Right ventricle myocardium inferior (tissue), 1 donor: ENCODE measurements at regions not wholly inside any gene's neighbourhood (a gene's known extent, or its start where the extent isn't known, plus 50 kb on each side); places are given as distances from the start of the nearest gene placed in this dataset.

Experiments used
- ATAC-seq: fragments of 200-7000 bp; cut with Tn5 transposase; one replicate; pipeline ENCODE4 v1.9.1; 2020; ENCODE audit warnings: mild to moderate bottlenecking, moderate library complexity
- DNase-seq: peaks from one replicate; pipeline ENCODE4 v3.0.0; 2021; ENCODE audit errors: missing footprints
- intact Hi-C: fragments of 100-400 bp; cut with DNase I; formaldehyde crosslinking; loops from one replicate; pipeline ENCODE4 v1.11.0; 2022
- donor health status: DM: no; HTN: yes; CAD: no; lungs with severe emphysema.

DNA sequence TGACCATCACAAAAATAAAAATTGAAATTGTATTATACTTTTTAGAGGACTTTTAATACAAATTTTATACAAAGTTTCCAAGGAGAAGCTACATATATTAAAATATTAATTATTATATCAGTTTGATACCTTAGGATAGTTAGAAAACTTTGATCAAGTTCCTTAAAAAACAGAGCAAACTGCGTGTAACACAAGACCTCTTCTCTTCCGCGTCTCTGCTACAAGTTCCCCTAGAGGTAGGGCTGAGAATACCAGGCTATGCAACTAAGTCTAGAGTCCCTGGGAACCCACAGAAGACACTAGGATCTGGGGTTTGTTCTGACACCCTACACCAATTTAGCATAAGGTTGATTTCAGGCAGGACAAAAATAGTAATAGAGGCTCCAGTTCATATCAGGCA lies 319.0 kb downstream of the FOXG1 start:
- no peak for ATAC-seq
- no peak for DNase-seq
- intact Hi-C loops: no loop called here

GRCh38 chr14:29089849-29090248 lies 323.3 kb downstream of the FOXG1 start:
- ATAC-seq: no peak
- intact Hi-C loops: no loop called here
- DNase-seq: no peak

DNA sequence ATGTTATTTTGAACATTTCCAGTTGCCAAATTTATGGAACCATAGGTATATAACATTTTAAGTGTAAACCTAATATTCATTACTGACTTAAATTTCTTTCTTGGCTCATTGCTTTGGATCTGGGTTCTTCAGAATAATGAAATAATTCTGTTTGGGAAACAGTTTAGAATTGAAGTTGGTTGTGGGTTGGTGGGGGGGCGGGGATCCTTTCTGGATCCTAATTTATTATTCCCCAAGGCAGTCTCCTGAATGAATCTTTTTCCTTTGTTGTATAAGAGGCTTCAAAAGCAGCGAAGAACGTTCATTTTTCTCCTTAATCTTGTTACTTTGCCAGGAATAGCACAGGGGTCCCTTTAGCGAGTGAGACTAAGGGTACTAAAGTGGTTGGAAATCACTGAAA lies 325.5 kb downstream of the FOXG1 start:
- DNase-seq (no peak), ATAC-seq (no peak)
- intact Hi-C loops: no loop called here

- intact Hi-C loops: no loop called here
- ATAC-seq: no peak
- DNase-seq: no peak
Measured at GRCh38 chr14:29097476-29097875, 330.9 kb downstream of the FOXG1 start.

- ATAC-seq (no peak), DNase-seq (no peak)
Measured at GRCh38 chr14:29098656-29099055, 332.1 kb downstream of the FOXG1 start.

GRCh38 chr14:29102266-29102665 lies 335.7 kb downstream of the FOXG1 start:
- ATAC-seq: no peak
- intact Hi-C loops: no loop called here

More at GRCh38 chr14:29098656-29099055, 332.1 kb downstream of the FOXG1 start:
- intact Hi-C loops: no loop called here

GRCh38 chr14:29102996-29103395 lies 336.4 kb downstream of the FOXG1 start:
- DNase-seq (no peak), ATAC-seq (no peak)
- intact Hi-C loops: no loop called here

More at GRCh38 chr14:29102266-29102665, 335.7 kb downstream of the FOXG1 start:
- no peak for DNase-seq

- intact Hi-C loops: no loop called here
- no peak for ATAC-seq
- no peak for DNase-seq
Measured at GRCh38 chr14:29108908-29109307, 342.3 kb downstream of the FOXG1 start.

DNA sequence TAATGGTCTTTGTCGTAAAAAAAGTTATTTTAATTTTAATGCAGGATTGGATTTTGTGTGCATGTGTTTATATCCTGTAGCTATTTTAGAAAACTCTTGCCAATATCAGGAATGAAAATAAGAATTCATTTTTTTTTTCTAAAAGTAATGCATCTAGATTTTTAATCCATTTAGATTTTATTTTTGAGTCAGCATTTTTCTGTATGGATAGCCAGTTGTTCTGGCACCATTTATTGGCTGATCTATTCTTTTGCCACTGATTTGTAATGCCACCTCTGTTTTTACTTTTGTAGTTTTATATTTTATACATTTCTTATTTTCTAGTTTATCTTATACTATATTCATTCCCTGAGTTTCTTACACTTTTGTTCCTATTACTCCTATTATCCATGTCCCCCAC lies 343.0 kb downstream of the FOXG1 start:
- no peak for DNase-seq
- intact Hi-C loops: no loop called here
- no peak for ATAC-seq

DNA sequence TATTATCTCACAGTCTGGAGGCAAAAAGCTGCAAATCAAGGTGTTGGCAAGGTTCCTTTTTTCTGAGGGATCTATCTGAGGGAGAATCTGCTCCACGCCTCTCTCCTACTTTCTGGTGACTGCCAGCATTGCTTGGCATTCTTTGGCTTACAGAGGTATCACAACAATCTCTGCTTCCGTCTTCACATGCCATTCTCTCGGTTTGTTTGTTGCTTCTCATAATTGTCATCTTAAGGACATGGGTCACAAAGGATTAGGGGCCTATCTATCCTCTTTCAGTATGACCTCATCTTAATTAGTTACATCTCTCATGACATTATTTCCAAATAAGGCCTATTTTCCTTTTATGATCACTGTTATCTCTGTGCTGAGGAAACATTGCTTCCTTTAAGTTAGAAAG lies 345.0 kb downstream of the FOXG1 start:
- ATAC-seq (no peak), DNase-seq (no peak)

DNA sequence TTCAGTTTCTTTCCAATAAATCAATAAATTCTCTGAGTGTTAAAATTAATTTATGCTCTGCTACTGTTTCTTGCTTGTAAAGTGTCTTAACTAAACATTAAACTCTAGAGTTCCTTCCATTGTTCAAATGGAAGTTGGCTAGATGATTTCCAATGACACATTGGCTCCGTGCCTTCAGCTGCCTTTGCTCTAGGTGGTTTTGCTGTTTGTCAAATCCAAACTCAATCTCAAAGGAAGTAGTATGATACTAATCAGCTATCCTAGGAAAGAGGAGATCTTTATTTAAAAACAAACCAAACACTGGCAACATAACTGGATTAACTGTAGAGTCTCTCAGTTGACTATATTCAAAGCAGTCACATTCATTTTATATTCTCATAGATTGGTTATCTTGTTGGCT lies 356.4 kb downstream of the FOXG1 start:
- DNase-seq (no peak), ATAC-seq (no peak)
- intact Hi-C loops: no loop called here

More for the DNA sequence above, 345.0 kb downstream of the FOXG1 start:
- intact Hi-C loops: no loop called here

- no peak for DNase-seq
- no peak for ATAC-seq
Measured at GRCh38 chr14:29126361-29126760, 359.8 kb downstream of the FOXG1 start.

DNA sequence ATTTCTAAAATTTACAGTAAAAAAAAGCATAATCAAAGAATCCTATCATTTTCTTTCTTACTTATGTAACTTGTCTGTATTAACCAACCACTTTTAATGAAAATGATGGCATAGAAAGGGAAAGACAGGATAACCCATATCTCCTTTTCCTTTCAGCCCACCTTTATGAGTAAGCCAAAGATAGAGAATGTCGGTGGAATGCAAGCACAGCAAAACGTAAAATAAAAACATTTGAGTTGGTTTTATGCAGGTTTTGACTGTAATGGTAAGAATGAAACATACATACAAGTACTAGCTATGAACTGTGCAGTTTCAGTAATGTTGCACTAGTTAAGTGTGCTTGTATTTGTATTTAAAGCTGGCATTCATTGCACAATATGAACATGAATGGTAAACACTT lies 360.3 kb downstream of the FOXG1 start:
- ATAC-seq (no peak), DNase-seq (no peak)
- intact Hi-C loops: no loop called here

More at GRCh38 chr14:29126361-29126760, 359.8 kb downstream of the FOXG1 start:
- intact Hi-C loops: no loop called here

DNA sequence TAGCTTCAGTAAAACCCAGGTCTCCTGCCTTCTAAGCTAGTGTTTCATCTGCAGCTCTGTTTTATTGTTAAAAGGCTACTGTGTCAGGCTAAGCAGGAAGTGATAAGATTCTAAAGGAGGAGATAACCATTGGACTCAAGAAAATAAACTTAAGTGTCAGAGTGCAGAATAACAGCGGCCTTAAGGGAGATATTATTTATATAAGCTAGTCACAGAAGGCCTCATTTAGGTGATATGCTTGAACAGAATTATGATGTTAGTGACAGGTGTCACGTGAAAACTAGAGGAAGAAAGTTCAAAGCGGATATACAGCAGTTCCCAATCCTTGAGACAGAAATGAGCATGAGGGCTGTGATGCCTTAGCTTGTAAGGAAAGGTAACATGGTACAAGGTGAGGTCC lies 373.4 kb downstream of the FOXG1 start:
- DNase-seq (no peak), ATAC-seq (no peak)
- intact Hi-C loops: no loop called here

- intact Hi-C loops: no loop called here
- ATAC-seq (no peak), DNase-seq (no peak)
Measured at GRCh38 chr14:29144621-29145020, 378.0 kb downstream of the FOXG1 start.

DNA sequence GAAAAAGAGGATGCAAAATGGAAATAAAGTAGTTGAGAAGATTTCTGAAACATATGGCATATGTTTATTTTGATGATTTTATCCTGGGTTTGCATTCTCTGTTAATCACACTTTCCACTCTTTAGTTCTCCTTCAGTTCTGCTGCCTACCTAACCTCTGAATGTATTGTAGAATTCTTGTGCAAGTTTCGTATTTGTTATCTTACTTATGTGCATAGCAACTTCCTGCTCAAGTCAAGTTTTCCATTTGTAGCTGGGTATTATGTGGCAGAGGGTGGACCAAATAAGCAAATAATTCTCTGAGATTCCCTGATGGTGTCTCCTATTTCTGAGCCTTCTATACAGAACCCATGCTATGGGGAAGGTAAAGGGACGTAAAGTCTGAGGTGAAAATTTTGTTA lies 381.6 kb downstream of the FOXG1 start:
- ATAC-seq (no peak), DNase-seq (no peak)
- intact Hi-C loops: no loop called here

DNA sequence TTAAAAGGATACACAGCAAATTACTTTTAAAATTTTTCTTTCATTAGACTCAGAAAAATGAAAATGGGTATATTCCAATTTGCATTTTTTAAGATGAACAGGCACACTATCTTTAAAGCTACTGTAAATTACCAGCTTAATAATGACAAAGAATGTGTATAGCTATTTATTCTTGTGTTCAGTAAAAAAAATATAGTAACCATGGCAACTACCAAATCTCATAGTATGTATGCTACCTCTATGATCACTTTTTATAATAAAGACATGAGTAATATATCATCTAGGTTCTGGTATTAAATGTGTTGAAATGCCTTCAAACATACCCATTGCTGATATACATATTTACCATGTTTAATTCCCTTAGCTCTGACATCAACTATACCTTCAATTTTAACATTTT lies 383.2 kb downstream of the FOXG1 start:
- intact Hi-C loops: no loop called here
- no peak for ATAC-seq
- DNase-seq: no peak

- ATAC-seq: no peak
- DNase-seq: no peak
- intact Hi-C loops: no loop called here
Measured at GRCh38 chr14:29150659-29151058, 384.1 kb downstream of the FOXG1 start.

- no peak for ATAC-seq
- no peak for DNase-seq
- intact Hi-C loops: no loop called here
Measured at GRCh38 chr14:29156096-29156495, 389.5 kb downstream of the FOXG1 start.

DNA sequence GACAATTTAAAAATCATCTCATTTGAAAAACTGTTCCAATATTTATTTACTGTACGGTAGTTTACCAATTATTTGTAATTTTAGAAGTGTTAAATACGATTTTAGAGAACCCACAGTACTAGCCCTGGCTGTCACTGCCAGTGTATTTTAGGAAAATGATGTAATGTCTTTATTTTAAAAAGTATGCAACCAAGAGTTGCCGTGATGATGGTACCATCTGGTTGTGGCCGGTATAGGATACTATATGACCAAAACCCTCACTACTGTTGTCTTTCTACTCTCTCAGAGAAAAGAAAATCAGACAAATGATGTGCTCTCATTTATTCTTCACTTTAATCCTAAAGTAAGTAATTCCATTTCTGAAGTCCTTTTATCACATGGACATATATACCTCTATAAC lies 395.0 kb downstream of the FOXG1 start:
- no peak for DNase-seq
- no peak for ATAC-seq
- intact Hi-C loops: no loop called here

DNA sequence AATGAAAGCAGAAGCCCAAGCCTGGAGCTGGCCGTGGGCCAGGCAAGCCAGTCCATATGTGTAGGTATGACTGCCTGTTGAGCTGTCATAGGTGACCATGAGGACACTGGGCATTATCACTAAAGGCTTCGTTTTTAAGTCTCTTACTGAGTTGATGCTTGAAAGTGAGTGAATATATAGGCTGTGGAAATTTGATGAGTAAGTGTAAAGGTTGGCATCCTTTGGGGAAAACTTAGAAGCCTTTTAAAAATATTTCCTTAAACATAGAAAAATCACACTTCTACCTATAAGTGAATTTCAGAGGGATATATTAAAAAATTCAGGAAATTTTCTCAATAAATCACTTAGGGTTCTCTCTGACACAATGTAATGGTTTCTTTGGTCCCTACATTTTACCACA lies 396.5 kb downstream of the FOXG1 start:
- intact Hi-C loops: no loop called here
- DNase-seq (no peak), ATAC-seq (no peak)

DNA sequence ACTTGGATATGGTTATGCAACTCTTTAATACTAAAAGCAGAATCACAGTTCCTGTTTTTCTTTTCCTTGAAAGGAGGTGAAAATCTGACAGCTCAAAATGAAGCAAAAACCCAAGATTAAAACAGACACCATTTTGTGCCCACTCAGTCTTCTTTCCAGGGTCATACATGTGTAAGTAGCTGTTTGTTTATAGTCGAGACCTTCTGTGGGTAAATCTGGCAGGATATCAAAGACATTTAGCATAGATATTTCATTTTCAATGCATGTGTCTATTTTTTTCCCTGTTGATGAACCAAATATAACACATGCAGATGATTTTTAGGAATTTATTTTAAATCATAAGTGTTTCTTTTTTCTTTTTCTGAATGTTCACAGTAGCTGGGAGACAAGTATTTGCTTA lies 398.8 kb downstream of the FOXG1 start:
- intact Hi-C loops: no loop called here
- ATAC-seq (no peak), DNase-seq (no peak)
